ENCODE measurements at regions not wholly inside any gene's neighbourhood (a gene's known extent, or its start where the extent isn't known, plus 50 kb on each side); places are given as distances from the start of the nearest gene placed in this dataset.

DNA sequence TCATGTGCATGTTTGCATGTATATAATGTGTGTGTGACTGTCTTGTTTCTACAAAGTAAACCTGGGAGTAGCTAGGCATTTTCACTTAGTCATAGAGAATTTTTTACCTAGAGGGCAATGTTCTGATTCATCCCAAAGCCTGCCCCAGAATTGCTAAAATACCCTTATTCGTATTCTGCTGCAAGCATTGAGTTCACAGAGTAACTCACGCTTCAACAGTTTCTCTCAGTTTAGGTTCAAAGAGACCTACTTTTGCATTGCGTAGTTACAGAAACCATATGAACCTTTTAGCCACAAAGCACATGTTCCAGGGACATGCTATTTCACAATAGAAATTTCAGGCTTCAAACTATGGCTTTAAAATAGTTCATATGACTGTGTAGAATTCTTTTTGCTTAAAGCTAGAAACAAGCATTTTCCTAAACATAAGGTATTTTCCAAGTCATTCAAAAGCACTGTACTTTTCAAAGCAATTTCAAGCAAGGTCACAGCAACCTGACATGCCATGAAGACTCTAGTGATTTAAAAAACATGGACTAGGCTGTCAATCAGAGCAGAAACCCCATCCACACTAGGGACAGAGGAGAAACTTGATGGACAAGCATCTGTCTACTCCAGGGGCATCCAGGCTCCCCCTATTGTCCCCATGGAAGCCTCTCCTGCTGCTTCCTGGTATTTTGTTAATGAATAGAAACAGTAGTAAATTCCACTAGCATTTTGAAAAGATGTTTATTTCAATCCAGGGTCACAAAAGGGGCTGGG, 81.5 kb upstream of the MAPK10 start:
- no peaks in the 10 kb centered on the region for H3K36me3 ChIP-seq (ENCODE audit: control insufficient read depth, insufficient read depth, low read length)
- no peak overlapping the region for H3K4me2 ChIP-seq (ENCODE audit: extremely low read depth, insufficient read depth, low read length)
- H3K27ac ChIP-seq (ENCODE audit: insufficient read depth, low read length), result no peak overlapping the region
- H3K79me2 ChIP-seq (ENCODE audit: control insufficient read depth, insufficient read depth, low read length), result no peaks in the 10 kb centered on the region
- no peaks in the 10 kb centered on the region for H3K9me3 ChIP-seq (ENCODE audit: control insufficient read depth, insufficient read depth, low read depth, low read length)
- no peaks in the 10 kb centered on the region for H3K27me3 ChIP-seq (ENCODE audit: control insufficient read depth, insufficient read depth, low read length)
- H3K4me3 ChIP-seq (replicated peaks in 1 of 4; ENCODE audit: control extremely low read depth in 1 of 4, insufficient read depth in 1 of 4, low read depth in 3 of 4, low read length in 4 of 4), result no peak overlapping the region
- DNase-seq (ENCODE audit: low read depth in 2 of 2), result peak; percentile 37 to 59
- no peak overlapping the region for H3K9ac ChIP-seq (ENCODE audit: insufficient read depth, low read length)
- no peak for TF ChIP-seq EZH2 (IDR thresholded peaks at IDR 0.05; ENCODE audit: low read length, missing control alignments)
- TF ChIP-seq, protein P1, sequence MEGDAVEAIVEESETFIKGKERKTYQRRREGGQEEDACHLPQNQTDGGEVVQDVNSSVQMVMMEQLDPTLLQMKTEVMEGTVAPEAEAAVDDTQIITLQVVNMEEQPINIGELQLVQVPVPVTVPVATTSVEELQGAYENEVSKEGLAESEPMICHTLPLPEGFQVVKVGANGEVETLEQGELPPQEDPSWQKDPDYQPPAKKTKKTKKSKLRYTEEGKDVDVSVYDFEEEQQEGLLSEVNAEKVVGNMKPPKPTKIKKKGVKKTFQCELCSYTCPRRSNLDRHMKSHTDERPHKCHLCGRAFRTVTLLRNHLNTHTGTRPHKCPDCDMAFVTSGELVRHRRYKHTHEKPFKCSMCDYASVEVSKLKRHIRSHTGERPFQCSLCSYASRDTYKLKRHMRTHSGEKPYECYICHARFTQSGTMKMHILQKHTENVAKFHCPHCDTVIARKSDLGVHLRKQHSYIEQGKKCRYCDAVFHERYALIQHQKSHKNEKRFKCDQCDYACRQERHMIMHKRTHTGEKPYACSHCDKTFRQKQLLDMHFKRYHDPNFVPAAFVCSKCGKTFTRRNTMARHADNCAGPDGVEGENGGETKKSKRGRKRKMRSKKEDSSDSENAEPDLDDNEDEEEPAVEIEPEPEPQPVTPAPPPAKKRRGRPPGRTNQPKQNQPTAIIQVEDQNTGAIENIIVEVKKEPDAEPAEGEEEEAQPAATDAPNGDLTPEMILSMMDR (conservative IDR thresholded peaks at IDR 0.05 in 1 of 2, IDR thresholded peaks at IDR 0.05 in 1 of 2; ENCODE audit: low read depth in 1 of 2, low read length in 2 of 2), result no peak
- H4K20me1 ChIP-seq (ENCODE audit: control insufficient read depth, extremely low read depth, insufficient read depth, low read length), result no peaks in the 10 kb centered on the region
- H2AFZ ChIP-seq (ENCODE audit: low read length), result no peak overlapping the region
- H3K4me1 ChIP-seq (ENCODE audit: control insufficient read depth, extremely low read depth, insufficient read depth, low read length), result no peaks in the 10 kb centered on the region

DNA sequence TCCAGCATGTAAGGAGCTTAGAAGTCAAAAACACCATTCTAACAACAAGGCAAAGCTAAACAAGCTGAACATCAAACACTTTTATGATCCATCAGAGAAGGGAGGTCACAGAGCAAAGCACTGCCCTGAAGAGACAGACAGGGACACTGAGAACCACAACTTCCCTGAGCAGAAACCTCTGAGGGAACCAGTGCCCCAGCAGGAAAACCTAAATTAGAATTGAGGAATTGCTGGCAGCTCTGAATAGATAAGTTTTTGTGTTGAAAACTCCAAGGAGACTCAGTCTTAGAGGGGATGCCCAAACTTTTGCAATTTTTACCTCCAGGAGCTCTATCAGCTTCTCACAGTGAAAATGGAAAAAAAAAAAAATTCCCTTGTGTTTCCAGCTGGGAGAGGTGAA, 83.0 kb upstream of the MAPK10 start:
- Histone ChIP-seq H2AFZ (ENCODE audit: low read length) (no peak overlapping the region), H3K79me2 (ENCODE audit: control insufficient read depth, insufficient read depth, low read length) (no peaks in the 10 kb centered on the region), H3K4me1 (ENCODE audit: control insufficient read depth, extremely low read depth, insufficient read depth, low read length) (no peaks in the 10 kb centered on the region), H3K4me2 (ENCODE audit: extremely low read depth, insufficient read depth, low read length) (no peak overlapping the region), H4K20me1 (ENCODE audit: control insufficient read depth, extremely low read depth, insufficient read depth, low read length) (no peaks in the 10 kb centered on the region), H3K36me3 (ENCODE audit: control insufficient read depth, insufficient read depth, low read length) (no peaks in the 10 kb centered on the region), H3K4me3 (replicated peaks in 1 of 4; ENCODE audit: control extremely low read depth in 1 of 4, insufficient read depth in 1 of 4, low read depth in 3 of 4, low read length in 4 of 4) (no peak overlapping the region), H3K27ac (ENCODE audit: insufficient read depth, low read length) (no peak overlapping the region), H3K27me3 (ENCODE audit: control insufficient read depth, insufficient read depth, low read length) (no peaks in the 10 kb centered on the region), H3K9ac (ENCODE audit: insufficient read depth, low read length) (no peak overlapping the region), H3K9me3 (ENCODE audit: control insufficient read depth, insufficient read depth, low read depth, low read length) (no peaks in the 10 kb centered on the region)
- no peak for DNase-seq (ENCODE audit: low read depth in 2 of 2)
- TF ChIP-seq EZH2 (IDR thresholded peaks at IDR 0.05; ENCODE audit: low read length, missing control alignments), result no peak
- TF ChIP-seq, protein P1 (conservative IDR thresholded peaks at IDR 0.05 in 1 of 2, IDR thresholded peaks at IDR 0.05 in 1 of 2; ENCODE audit: low read depth in 1 of 2, low read length in 2 of 2), result no peak

DNA sequence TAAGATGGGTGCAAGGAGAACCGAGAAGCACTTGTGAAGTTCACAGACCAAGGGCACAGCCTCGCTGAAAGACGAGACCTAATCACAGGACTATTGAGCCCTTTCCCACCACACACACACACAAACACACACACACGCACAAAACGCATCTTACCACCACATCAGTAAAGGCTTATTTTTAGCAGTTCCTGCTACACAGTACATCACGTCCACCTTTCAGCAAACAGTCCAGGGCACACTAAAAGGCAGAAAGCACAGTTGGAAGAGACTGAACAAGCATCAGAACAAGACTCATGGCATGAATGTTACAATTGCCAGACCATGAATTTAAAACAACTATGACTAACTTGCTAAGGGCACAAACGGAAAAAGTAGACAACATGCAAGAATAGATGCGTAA, 83.6 kb upstream of the MAPK10 start:
- Histone ChIP-seq H3K4me3 (replicated peaks in 1 of 4; ENCODE audit: control extremely low read depth in 1 of 4, insufficient read depth in 1 of 4, low read depth in 3 of 4, low read length in 4 of 4) (no peak overlapping the region), H3K4me2 (ENCODE audit: extremely low read depth, insufficient read depth, low read length) (no peak overlapping the region), H4K20me1 (ENCODE audit: control insufficient read depth, extremely low read depth, insufficient read depth, low read length) (no peaks in the 10 kb centered on the region), H3K79me2 (ENCODE audit: control insufficient read depth, insufficient read depth, low read length) (no peaks in the 10 kb centered on the region), H3K4me1 (ENCODE audit: control insufficient read depth, extremely low read depth, insufficient read depth, low read length) (no peaks in the 10 kb centered on the region), H3K9ac (ENCODE audit: insufficient read depth, low read length) (no peak overlapping the region), H2AFZ (ENCODE audit: low read length) (no peak overlapping the region), H3K27me3 (ENCODE audit: control insufficient read depth, insufficient read depth, low read length) (no peaks in the 10 kb centered on the region), H3K9me3 (ENCODE audit: control insufficient read depth, insufficient read depth, low read depth, low read length) (no peaks in the 10 kb centered on the region), H3K27ac (ENCODE audit: insufficient read depth, low read length) (no peak overlapping the region), H3K36me3 (ENCODE audit: control insufficient read depth, insufficient read depth, low read length) (no peaks in the 10 kb centered on the region)
- no peak for TF ChIP-seq EZH2 (IDR thresholded peaks at IDR 0.05; ENCODE audit: low read length, missing control alignments)
- TF ChIP-seq, protein P1 (conservative IDR thresholded peaks at IDR 0.05 in 1 of 2, IDR thresholded peaks at IDR 0.05 in 1 of 2; ENCODE audit: low read depth in 1 of 2, low read length in 2 of 2), result no peak
- DNase-seq (ENCODE audit: low read depth in 2 of 2), result no peak
